PFSK-1 (cell line): ENCODE measurements at regions not wholly inside any gene's neighbourhood (a gene's known extent, or its start where the extent isn't known, plus 50 kb on each side); places are given as distances from the start of the nearest gene placed in this dataset.

Experiments used
- POLR2AphosphoS5 ChIP-seq: IDR thresholded peaks from 2 replicates; pipeline ENCODE4 v1.6.1; 2012; ENCODE audit warnings: low read depth, mild to moderate bottlenecking, control low read depth, low read length, moderate library complexity
- SIN3A ChIP-seq: IDR thresholded peaks from 2 replicates; pipeline ENCODE4 v1.6.1; 2012; ENCODE audit warnings: mild to moderate bottlenecking, low read length, moderate library complexity, borderline replicate concordance; ENCODE audit not compliant: insufficient read depth
- TAF1 ChIP-seq: IDR thresholded peaks from 2 replicates; pipeline ENCODE4 v1.6.1; 2012; ENCODE audit warnings: low read length, control low read depth, borderline replicate concordance; ENCODE audit not compliant: insufficient read depth
- TF ChIP-seq, protein P1 (sequence below), 2 experiments: IDR thresholded peaks; 2 replicates each; pipeline versions ENCODE4 v1.6.1 to v1.8.0; 2011 to 2012; ENCODE audit warnings: low read depth in 2 of 2, low read length in 2 of 2, control low read depth in 1 of 2, inconsistent platforms in 1 of 2, mild to moderate bottlenecking in 1 of 2, moderate library complexity in 1 of 2; ENCODE audit not compliant: insufficient read depth in 1 of 2

DNA sequence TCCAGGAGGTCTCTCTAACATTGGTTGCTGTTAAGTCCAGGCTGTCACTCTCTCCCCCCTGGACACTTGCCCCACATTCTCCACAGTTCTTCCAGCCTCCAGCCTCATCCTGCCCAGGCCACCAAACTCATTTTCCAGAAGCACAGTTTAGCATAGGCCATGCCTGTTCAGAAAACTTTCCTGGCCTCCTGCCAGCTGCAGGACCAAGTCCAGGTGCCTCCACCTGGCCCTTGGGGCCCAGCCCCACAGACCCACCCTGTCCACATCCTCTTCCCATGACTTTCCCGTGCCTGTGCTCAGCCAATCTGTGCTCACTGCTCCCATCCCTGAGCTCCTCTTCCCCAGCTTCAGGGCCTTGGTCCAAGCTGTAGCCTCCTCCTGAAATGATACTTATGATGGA lies 905.0 kb downstream of the UQCRFS1 start:
- TF ChIP-seq TAF1 (no peak), POLR2AphosphoS5 (no peak), SIN3A (no peak)
- TF ChIP-seq, protein P1, sequence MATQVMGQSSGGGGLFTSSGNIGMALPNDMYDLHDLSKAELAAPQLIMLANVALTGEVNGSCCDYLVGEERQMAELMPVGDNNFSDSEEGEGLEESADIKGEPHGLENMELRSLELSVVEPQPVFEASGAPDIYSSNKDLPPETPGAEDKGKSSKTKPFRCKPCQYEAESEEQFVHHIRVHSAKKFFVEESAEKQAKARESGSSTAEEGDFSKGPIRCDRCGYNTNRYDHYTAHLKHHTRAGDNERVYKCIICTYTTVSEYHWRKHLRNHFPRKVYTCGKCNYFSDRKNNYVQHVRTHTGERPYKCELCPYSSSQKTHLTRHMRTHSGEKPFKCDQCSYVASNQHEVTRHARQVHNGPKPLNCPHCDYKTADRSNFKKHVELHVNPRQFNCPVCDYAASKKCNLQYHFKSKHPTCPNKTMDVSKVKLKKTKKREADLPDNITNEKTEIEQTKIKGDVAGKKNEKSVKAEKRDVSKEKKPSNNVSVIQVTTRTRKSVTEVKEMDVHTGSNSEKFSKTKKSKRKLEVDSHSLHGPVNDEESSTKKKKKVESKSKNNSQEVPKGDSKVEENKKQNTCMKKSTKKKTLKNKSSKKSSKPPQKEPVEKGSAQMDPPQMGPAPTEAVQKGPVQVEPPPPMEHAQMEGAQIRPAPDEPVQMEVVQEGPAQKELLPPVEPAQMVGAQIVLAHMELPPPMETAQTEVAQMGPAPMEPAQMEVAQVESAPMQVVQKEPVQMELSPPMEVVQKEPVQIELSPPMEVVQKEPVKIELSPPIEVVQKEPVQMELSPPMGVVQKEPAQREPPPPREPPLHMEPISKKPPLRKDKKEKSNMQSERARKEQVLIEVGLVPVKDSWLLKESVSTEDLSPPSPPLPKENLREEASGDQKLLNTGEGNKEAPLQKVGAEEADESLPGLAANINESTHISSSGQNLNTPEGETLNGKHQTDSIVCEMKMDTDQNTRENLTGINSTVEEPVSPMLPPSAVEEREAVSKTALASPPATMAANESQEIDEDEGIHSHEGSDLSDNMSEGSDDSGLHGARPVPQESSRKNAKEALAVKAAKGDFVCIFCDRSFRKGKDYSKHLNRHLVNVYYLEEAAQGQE (IDR thresholded peaks at IDR 0.05; ENCODE audit: insufficient read depth in 1 of 2, low read depth in 2 of 2, low read length in 2 of 2) = no peak
